NCI-H748 treated with DMSO at 0.1 percent for 48 hours (cell line): ENCODE measurements at regions not wholly inside any gene's neighbourhood (a gene's known extent, or its start where the extent isn't known, plus 50 kb on each side); places are given as distances from the start of the nearest gene placed in this dataset.

Experiments
- DNase-seq: peaks from one replicate; lab custom pipeline; 2025; lab: John Stamatoyannopoulos, UW

DNA sequence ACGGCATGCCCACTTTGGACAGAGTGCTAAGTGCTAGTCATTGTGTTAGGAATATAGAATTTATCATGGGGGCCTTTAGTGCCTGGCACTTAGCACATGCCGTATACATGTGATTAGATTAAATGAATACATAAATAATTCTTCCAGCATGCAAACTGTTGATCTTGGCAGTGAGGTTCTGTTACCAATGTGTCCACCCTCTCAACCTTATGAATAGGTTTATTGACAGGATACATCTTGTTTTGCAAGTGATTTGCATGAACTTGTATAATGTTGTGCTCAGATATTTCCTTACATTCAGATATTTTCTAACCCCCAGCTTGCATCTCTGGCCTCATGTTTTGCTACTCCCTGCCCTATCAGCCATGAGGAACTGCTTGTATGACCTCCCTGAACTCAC, 60.3 kb upstream of the ZNF648 start:
- no peak for DNase-seq

GRCh38 chr1:182120411-182121258, 59.1 kb upstream of the ZNF648 start:
- DNase-seq = no peak

DNA sequence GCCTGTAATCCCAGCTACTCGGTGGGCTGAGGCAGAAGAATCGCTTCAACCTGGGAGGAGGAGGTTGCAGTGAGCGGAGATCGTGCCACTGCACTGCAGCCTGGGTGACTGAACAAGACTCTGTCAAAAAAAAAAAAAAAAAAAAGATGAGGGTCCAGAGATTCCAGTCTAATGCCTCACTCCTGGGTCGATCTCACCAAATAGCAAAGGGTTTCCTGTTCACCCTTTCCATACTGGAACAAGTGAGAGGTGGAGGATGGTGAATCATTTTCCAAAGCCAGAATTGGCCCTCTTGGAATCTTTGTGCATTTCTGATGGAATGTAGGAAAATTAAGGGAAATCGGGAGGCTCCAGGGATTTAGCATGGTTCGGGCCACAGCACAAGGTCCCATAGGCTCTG, 58.1 kb upstream of the ZNF648 start:
- no peak for DNase-seq

GRCh38 chr1:182118851-182119250, 57.3 kb upstream of the ZNF648 start:
- DNase-seq = no peak

DNA sequence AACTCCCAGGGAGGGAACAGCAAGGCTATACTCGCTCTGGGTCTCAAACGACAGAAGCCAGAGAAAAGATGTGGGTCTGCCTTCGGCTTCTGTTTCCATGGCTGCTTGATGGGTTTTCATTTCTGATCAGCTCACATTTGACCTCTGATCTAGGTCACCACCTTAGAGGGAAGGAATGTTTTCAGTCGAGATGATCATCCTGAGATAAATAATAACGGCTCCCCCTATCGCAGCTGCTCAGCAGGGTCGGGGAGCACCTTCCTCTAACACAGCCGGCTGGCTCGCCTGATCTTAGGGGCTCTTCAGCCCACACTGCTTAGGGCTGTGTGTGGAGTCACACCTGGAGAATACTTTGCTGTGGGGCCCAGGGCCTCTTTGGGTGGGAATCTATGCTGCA, 53.1 kb upstream of the ZNF648 start:
- no peak for DNase-seq

DNA sequence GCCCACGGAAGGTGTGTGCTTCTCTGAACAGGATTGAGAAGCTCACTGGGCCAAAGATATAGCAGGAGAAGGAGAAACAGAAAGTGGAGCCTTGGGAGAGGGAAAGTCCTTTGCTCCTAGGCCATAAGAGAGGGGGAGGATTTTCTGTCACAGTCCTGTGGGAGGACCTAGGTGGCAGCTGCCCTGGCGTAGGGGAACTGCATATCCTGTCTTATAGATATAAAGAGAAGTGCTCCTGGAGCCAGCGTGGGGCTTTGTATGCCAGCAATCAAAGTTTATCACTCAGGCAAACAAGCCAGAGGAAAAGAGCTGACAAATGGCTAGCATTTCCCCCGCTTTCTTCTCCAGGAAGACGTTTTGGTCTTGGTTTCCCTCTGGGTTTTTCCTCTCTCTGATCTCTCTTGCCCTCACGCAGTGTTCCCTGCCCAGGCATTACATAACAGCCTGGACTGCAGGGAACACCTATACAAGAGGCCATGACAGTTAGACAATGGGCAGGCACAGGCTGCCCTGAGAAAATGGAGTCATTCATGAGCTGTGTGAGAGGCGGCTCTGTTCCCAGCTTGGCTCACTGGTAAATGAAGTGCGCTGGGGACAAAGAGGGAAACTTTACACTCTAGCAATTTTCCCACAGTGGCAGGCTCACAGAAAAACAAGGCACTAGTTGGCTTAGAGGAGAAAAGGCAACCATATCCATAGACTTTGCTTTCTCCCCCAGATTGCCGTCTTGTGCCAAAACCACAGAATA, 52.5 kb upstream of the ZNF648 start:
- no peak for DNase-seq

DNA sequence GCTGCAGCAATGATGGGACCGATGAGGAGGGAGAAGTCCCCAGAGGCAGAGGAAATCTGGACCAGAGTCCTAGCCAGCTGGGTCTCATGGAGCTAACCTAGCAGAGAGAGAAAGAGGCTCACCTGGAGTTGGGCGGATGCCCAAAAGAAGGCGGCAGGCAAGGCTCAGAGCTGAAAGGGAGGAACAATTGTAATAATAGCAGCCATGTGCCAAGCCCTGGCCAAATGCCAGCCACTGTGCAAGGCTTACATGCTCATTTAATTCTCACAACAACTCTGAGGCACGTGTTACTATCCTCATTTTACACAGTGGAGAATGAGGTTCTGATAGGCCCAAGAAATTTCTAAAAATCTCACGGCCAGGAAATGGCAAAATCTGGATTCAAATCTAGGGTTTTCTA, 50.0 kb upstream of the ZNF648 start:
- no peak for DNase-seq
